BLaER1 treated with 17β-estradiol and CSF1 and Interleukin-3, amounts not matched to agents 10 nM and 100 nM (cell line): ENCODE measurements at regions not wholly inside any gene's neighbourhood (a gene's known extent, or its start where the extent isn't known, plus 50 kb on each side); places are given as distances from the start of the nearest gene placed in this dataset.

Source experiments
- H3K27ac ChIP-seq, 11 experiments: shearing (Covaris generic); formaldehyde crosslinking; 2 replicates each; pipeline ENCODE4 v1.8.1; 2022
- H3K27me3 ChIP-seq, 11 experiments: shearing (Covaris generic); formaldehyde crosslinking; 2 replicates each; pipeline ENCODE4 v1.8.1; 2022
- H3K36me3 ChIP-seq, 11 experiments: shearing (Covaris generic); formaldehyde crosslinking; 2 replicates each; pipeline ENCODE4 v1.8.1; 2022
- H3K4me1 ChIP-seq, 10 experiments: shearing (Covaris generic); formaldehyde crosslinking; 2 replicates each; pipeline ENCODE4 v1.8.1; 2022
- H3K4me2 ChIP-seq, 11 experiments: shearing (Covaris generic); formaldehyde crosslinking; 2 replicates each; pipeline ENCODE4 v1.8.1; 2022
- H3K4me3 ChIP-seq, 10 experiments: shearing (Covaris generic); formaldehyde crosslinking; 2 replicates each; pipeline ENCODE4 v1.8.1; 2022
- H3K9ac ChIP-seq, 11 experiments: shearing (Covaris generic); formaldehyde crosslinking; 2 replicates each; pipeline ENCODE4 v1.8.1; 2022
- H3K9me3 ChIP-seq, 11 experiments: shearing (Covaris generic); formaldehyde crosslinking; replicated peaks in 1 of 11; 2 replicates each; pipeline ENCODE4 v1.8.1; 2022
- H4K20me1 ChIP-seq, 11 experiments: shearing (Covaris generic); formaldehyde crosslinking; 2 replicates each; pipeline ENCODE4 v1.8.1; 2022
- Cebpa-rat ChIP-seq, 11 experiments: shearing (Covaris generic); IDR thresholded peaks; 2 replicates each; pipeline ENCODE4 v1.8.1; 2022

- Histone ChIP-seq H4K20me1 (no peaks in the 10 kb centered on the region), H3K27ac (no peak overlapping the region), H3K27me3 (no peaks in the 10 kb centered on the region), H3K9ac (no peak overlapping the region), H3K4me3 (no peak overlapping the region), H3K4me2 (no peak overlapping the region), H3K9me3 (no peaks in the 10 kb centered on the region), H3K36me3 (no peaks in the 10 kb centered on the region), H3K4me1 (no peaks in the 10 kb centered on the region)
- TF ChIP-seq Cebpa-rat (IDR thresholded peaks at IDR 0.05): no peak
These were observed 1107.4 kb downstream of the DTWD2 start for GRCh38 chr5:117880932-117881331.

GRCh38 chr5:117877731-117878130 lies 1110.6 kb downstream of the DTWD2 start:
- Histone ChIP-seq H3K27me3 (no peaks in the 10 kb centered on the region), H4K20me1 (no peaks in the 10 kb centered on the region), H3K4me1 (no peaks in the 10 kb centered on the region), H3K4me2 (no peak overlapping the region), H3K4me3 (no peak overlapping the region), H3K36me3 (no peaks in the 10 kb centered on the region), H3K27ac (no peak overlapping the region), H3K9me3 (peaks cover 0 to 4% (median 0%) of the 10 kb centered on the region in 11 experiments; a peak in 1 of 22 replicates), H3K9ac (no peak overlapping the region)
- no peak for TF ChIP-seq Cebpa-rat (IDR thresholded peaks at IDR 0.05)

- no peaks in the 10 kb centered on the region for H3K27me3 ChIP-seq
- H3K4me3 ChIP-seq: no peak overlapping the region
- H3K9ac ChIP-seq: no peak overlapping the region
- no peak for TF ChIP-seq Cebpa-rat (IDR thresholded peaks at IDR 0.05)
- no peaks in the 10 kb centered on the region for H4K20me1 ChIP-seq
- H3K27ac ChIP-seq: no peak overlapping the region
- no peaks in the 10 kb centered on the region for H3K4me1 ChIP-seq
- peaks cover 0 to 4% (median 0%) of the 10 kb centered on the region in 11 experiments; a peak in 1 of 22 replicates for H3K9me3 ChIP-seq
- no peak overlapping the region for H3K4me2 ChIP-seq
- H3K36me3 ChIP-seq: no peaks in the 10 kb centered on the region
These were observed 1115.5 kb downstream of the DTWD2 start for GRCh38 chr5:117872798-117873368.

GRCh38 chr5:117869596-117869995 lies 1118.8 kb downstream of the DTWD2 start:
- Histone ChIP-seq H4K20me1 (no peaks in the 10 kb centered on the region), H3K4me2 (no peak overlapping the region), H3K4me3 (no peak overlapping the region), H3K27me3 (no peaks in the 10 kb centered on the region), H3K27ac (no peak overlapping the region), H3K4me1 (peaks cover 0 to 12% (median 0%) of the 10 kb centered on the region in 10 experiments; a peak in 7 of 20 replicates), H3K9me3 (no peaks in the 10 kb centered on the region), H3K9ac (no peak overlapping the region), H3K36me3 (no peaks in the 10 kb centered on the region)
- no peak for TF ChIP-seq Cebpa-rat (IDR thresholded peaks at IDR 0.05)

- Histone ChIP-seq H3K9ac (peak overlapping the region in 3 of 11 experiments; percentile 37 to 41 (median 39); a peak in 5 of 22 replicates), H3K27me3 (no peaks in the 10 kb centered on the region), H4K20me1 (no peaks in the 10 kb centered on the region), H3K4me1 (peaks cover 0 to 67% (median 29%) of the 10 kb centered on the region in 10 experiments; a peak in 14 of 20 replicates), H3K27ac (peak overlapping the region in 7 of 11 experiments; percentile 49 to 81 (median 72); a peak in 15 of 22 replicates), H3K36me3 (no peaks in the 10 kb centered on the region), H3K9me3 (no peaks in the 10 kb centered on the region), H3K4me3 (0 out of 20 replicates have a peak overlapping the region, but pooled peaks of 1 of the 10 experiments have one; percentile 20), H3K4me2 (peak overlapping the region in 7 of 11 experiments; percentile 34 to 88 (median 61); a peak in 14 of 22 replicates)
- TF ChIP-seq Cebpa-rat (IDR thresholded peaks at IDR 0.05): peak in 1 of 11 experiments; percentile 38; a peak in 1 of 22 replicates
These were observed 1124.6 kb downstream of the DTWD2 start for GRCh38 chr5:117863586-117864296.

- no peaks in the 10 kb centered on the region for H3K27me3 ChIP-seq
- H3K4me2 ChIP-seq: peak overlapping the region in 4 of 11 experiments; percentile 55 to 76 (median 66); a peak in 8 of 22 replicates
- peaks cover 0 to 72% (median 33%) of the 10 kb centered on the region in 10 experiments; a peak in 14 of 20 replicates for H3K4me1 ChIP-seq
- H3K4me3 ChIP-seq: no peak overlapping the region
- H4K20me1 ChIP-seq: no peaks in the 10 kb centered on the region
- no peaks in the 10 kb centered on the region for H3K9me3 ChIP-seq
- H3K27ac ChIP-seq: peak overlapping the region in 5 of 11 experiments; percentile 57 to 77 (median 71); a peak in 6 of 22 replicates
- TF ChIP-seq Cebpa-rat (IDR thresholded peaks at IDR 0.05): no peak
- no peaks in the 10 kb centered on the region for H3K36me3 ChIP-seq
- H3K9ac ChIP-seq: no peak overlapping the region
These were observed 1127.8 kb downstream of the DTWD2 start for GRCh38 chr5:117860550-117860949.

GRCh38 chr5:117859176-117859575 lies 1129.2 kb downstream of the DTWD2 start:
- Histone ChIP-seq H3K9me3 (no peaks in the 10 kb centered on the region), H3K36me3 (no peaks in the 10 kb centered on the region), H4K20me1 (no peaks in the 10 kb centered on the region), H3K9ac (peak overlapping the region in 4 of 11 experiments; percentile 24 to 49 (median 38); a peak in 5 of 22 replicates), H3K4me2 (peak overlapping the region in 7 of 11 experiments; percentile 28 to 76 (median 59); a peak in 13 of 22 replicates), H3K4me1 (peaks cover 0 to 61% (median 31%) of the 10 kb centered on the region in 10 experiments; a peak in 14 of 20 replicates), H3K4me3 (no peak overlapping the region), H3K27ac (peak overlapping the region in 9 of 11 experiments; percentile 29 to 77 (median 57); a peak in 15 of 22 replicates), H3K27me3 (no peaks in the 10 kb centered on the region)
- TF ChIP-seq Cebpa-rat (IDR thresholded peaks at IDR 0.05): no peak

GRCh38 chr5:117856713-117857112 lies 1131.6 kb downstream of the DTWD2 start:
- no peaks in the 10 kb centered on the region for H4K20me1 ChIP-seq
- no peak overlapping the region for H3K4me2 ChIP-seq
- no peak overlapping the region for H3K9ac ChIP-seq
- H3K36me3 ChIP-seq: no peaks in the 10 kb centered on the region
- no peak for TF ChIP-seq Cebpa-rat (IDR thresholded peaks at IDR 0.05)
- H3K4me3 ChIP-seq: no peak overlapping the region
- no peak overlapping the region for H3K27ac ChIP-seq
- no peaks in the 10 kb centered on the region for H3K9me3 ChIP-seq
- H3K4me1 ChIP-seq: peaks cover 0 to 40% (median 18%) of the 10 kb centered on the region in 10 experiments; a peak in 14 of 20 replicates
- no peaks in the 10 kb centered on the region for H3K27me3 ChIP-seq

GRCh38 chr5:117837786-117838185 lies 1150.6 kb downstream of the DTWD2 start:
- no peak overlapping the region for H3K9ac ChIP-seq
- no peaks in the 10 kb centered on the region for H4K20me1 ChIP-seq
- TF ChIP-seq Cebpa-rat (IDR thresholded peaks at IDR 0.05): no peak
- H3K4me2 ChIP-seq: no peak overlapping the region
- H3K27me3 ChIP-seq: no peaks in the 10 kb centered on the region
- H3K4me1 ChIP-seq: no peaks in the 10 kb centered on the region
- no peaks in the 10 kb centered on the region for H3K9me3 ChIP-seq
- no peak overlapping the region for H3K27ac ChIP-seq
- H3K36me3 ChIP-seq: no peaks in the 10 kb centered on the region
- no peak overlapping the region for H3K4me3 ChIP-seq
